NCI-H1048 (cell line): ENCODE measurements at regions not wholly inside any gene's neighbourhood (a gene's known extent, or its start where the extent isn't known, plus 50 kb on each side); places are given as distances from the start of the nearest gene placed in this dataset.

Experiments
- DNase-seq: peaks from one replicate; lab custom pipeline; 2025; lab: John Stamatoyannopoulos, UW

GRCh38 chrX:11056322-11057176 is 54.6 kb upstream of the HCCS start:
- DNase-seq: no peak

- DNase-seq: no peak
Observed at GRCh38 chrX:11059933-11060332, 51.2 kb upstream of the HCCS start.
